GM23338 (cell line): ENCODE measurements at regions not wholly inside any gene's neighbourhood (a gene's known extent, or its start where the extent isn't known, plus 50 kb on each side); places are given as distances from the start of the nearest gene placed in this dataset.

Experiments used
- ATAC-seq: fragments of 200-7000 bp; cut with Tn5 transposase; 3 replicates; pipeline ENCODE4 v1.9.1; 2020
- DNase-seq: peaks from one replicate; pipeline ENCODE4 v3.0.0-alpha.2; 2015; ENCODE audit warnings: low spot score
- H2AFZ ChIP-seq: fragments of 200-600 bp; sonication (generic); 2 replicates; pipeline ENCODE4 v1.8.0; 2016; ENCODE audit warnings: antibody characterized with exemption, mild to moderate bottlenecking, moderate library complexity
- H3F3A ChIP-seq: fragments of 200-600 bp; sonication (generic); replicated peaks from 2 replicates; pipeline ENCODE4 v1.8.0; 2017; ENCODE audit warnings: antibody characterized with exemption, mixed run types, low read depth
- H3K27ac ChIP-seq: fragments of 200-600 bp; sonication (generic); 2 replicates; pipeline ENCODE4 v1.6.1; 2016; ENCODE audit warnings: low read depth
- H3K27me3 ChIP-seq: fragments of 200-600 bp; sonication (generic); 2 replicates; pipeline ENCODE4 v1.8.0; 2016; ENCODE audit warnings: mild to moderate bottlenecking, mixed run types, moderate library complexity; ENCODE audit not compliant: insufficient read depth
- H3K36me3 ChIP-seq: fragments of 200-600 bp; sonication (generic); 2 replicates; pipeline ENCODE4 v1.8.0; 2016; ENCODE audit warnings: mild to moderate bottlenecking; ENCODE audit not compliant: insufficient read depth
- H3K4me1 ChIP-seq: fragments of 200-600 bp; sonication (generic); 2 replicates; pipeline ENCODE4 v1.8.0; 2016; ENCODE audit warnings: mild to moderate bottlenecking, moderate library complexity; ENCODE audit not compliant: insufficient read depth
- H3K4me2 ChIP-seq: fragments of 200-600 bp; sonication (generic); 2 replicates; pipeline ENCODE4 v1.7.1; 2017; ENCODE audit warnings: mixed run types
- H3K4me3 ChIP-seq: fragments of 200-600 bp; sonication (generic); 2 replicates; pipeline ENCODE4 v1.6.1; 2016; ENCODE audit warnings: mixed run types
- H3K79me2 ChIP-seq: fragments of 200-600 bp; sonication (generic); replicated peaks from 2 replicates; pipeline ENCODE4 v1.8.0; 2017; ENCODE audit warnings: mild to moderate bottlenecking; ENCODE audit not compliant: insufficient read depth
- H3K9me2 ChIP-seq: fragments of 200-600 bp; sonication (generic); 2 replicates; pipeline ENCODE4 v1.8.0; 2017; ENCODE audit not compliant: insufficient read depth
- H4K20me1 ChIP-seq: fragments of 200-600 bp; sonication (generic); replicated peaks from 2 replicates; pipeline ENCODE4 v1.8.0; 2017; ENCODE audit warnings: mild to moderate bottlenecking; ENCODE audit not compliant: insufficient read depth
- H3K27ac Mint-ChIP-seq: 2 replicates; pipeline ENCODE4 v1.8.0; 2020; ENCODE audit warnings: inconsistent platforms, mild to moderate bottlenecking, moderate library complexity, mixed read lengths
- H3K27me3 Mint-ChIP-seq: 3 replicates; pipeline ENCODE4 v1.8.0; 2022; ENCODE audit warnings: low read depth, mild to moderate bottlenecking, moderate library complexity, mixed read lengths, inconsistent platforms; ENCODE audit not compliant: insufficient read depth, poor library complexity
- H3K36me3 Mint-ChIP-seq: 3 replicates; pipeline ENCODE4 v1.8.0; 2021; ENCODE audit warnings: low read depth, mild to moderate bottlenecking, inconsistent platforms, moderate library complexity, mixed read lengths
- H3K4me1 Mint-ChIP-seq: 3 replicates; pipeline ENCODE4 v1.8.0; 2020; ENCODE audit warnings: mild to moderate bottlenecking, inconsistent platforms, mixed read lengths
- H3K4me3 Mint-ChIP-seq: 3 replicates; pipeline ENCODE4 v1.8.0; 2021; ENCODE audit warnings: moderate library complexity, mild to moderate bottlenecking, inconsistent platforms, mixed read lengths
- H3K9me3 Mint-ChIP-seq: 3 replicates; pipeline ENCODE4 v1.8.0; 2020; ENCODE audit warnings: moderate library complexity, mild to moderate bottlenecking, inconsistent platforms, mixed read lengths
- EZH2 ChIP-seq: fragments of 200-600 bp; sonication (generic); IDR thresholded peaks from one replicate; pipeline ENCODE4 v1.8.0; 2017; ENCODE audit warnings: antibody characterized with exemption, mild to moderate bottlenecking, low read depth; ENCODE audit not compliant: unreplicated experiment
- JUNB ChIP-seq: IDR thresholded peaks from one replicate; pipeline ENCODE4 v1.6.1; 2016; ENCODE audit warnings: antibody characterized with exemption; ENCODE audit not compliant: unreplicated experiment
- NANOG ChIP-seq: IDR thresholded peaks from 2 replicates; pipeline ENCODE4 v1.6.1; 2016; ENCODE audit warnings: antibody characterized with exemption, borderline replicate concordance
- STAT1 ChIP-seq: IDR thresholded peaks from one replicate; pipeline ENCODE4 v1.6.1; 2016; ENCODE audit warnings: antibody characterized with exemption; ENCODE audit not compliant: unreplicated experiment
- ZNF114 ChIP-seq: fragments of 250-450 bp; sonication (Bioruptor Pico); IDR thresholded peaks from 2 replicates; pipeline ENCODE4 v1.5.0; 2020; ENCODE audit warnings: mild to moderate bottlenecking, moderate library complexity
- ZNF331 ChIP-seq: fragments of 250-450 bp; sonication (Bioruptor Pico); IDR thresholded peaks from 2 replicates; pipeline ENCODE4 v1.5.0; 2020; ENCODE audit warnings: low read depth, mild to moderate bottlenecking, moderate library complexity
- TF ChIP-seq, protein P1 (sequence below): IDR thresholded peaks from one replicate; pipeline ENCODE4 v1.6.1; 2018; ENCODE audit warnings: antibody characterized with exemption; ENCODE audit not compliant: unreplicated experiment
- TF ChIP-seq, protein P2 (sequence below), 2 experiments: fragments of 200-600 bp in 1 of 2; sonication (generic) in 1 of 2; conservative IDR thresholded peaks; 2 replicates each; pipeline versions ENCODE4 v1.5.1 to v1.6.1; 2016 to 2017; ENCODE audit warnings: antibody characterized with exemption in 2 of 2, low read depth in 2 of 2, mild to moderate bottlenecking in 2 of 2, moderate library complexity in 1 of 2
- TF ChIP-seq, protein P3 (sequence below): IDR thresholded peaks from 2 replicates; pipeline ENCODE4 v1.6.1; 2016; ENCODE audit warnings: antibody characterized with exemption

DNA sequence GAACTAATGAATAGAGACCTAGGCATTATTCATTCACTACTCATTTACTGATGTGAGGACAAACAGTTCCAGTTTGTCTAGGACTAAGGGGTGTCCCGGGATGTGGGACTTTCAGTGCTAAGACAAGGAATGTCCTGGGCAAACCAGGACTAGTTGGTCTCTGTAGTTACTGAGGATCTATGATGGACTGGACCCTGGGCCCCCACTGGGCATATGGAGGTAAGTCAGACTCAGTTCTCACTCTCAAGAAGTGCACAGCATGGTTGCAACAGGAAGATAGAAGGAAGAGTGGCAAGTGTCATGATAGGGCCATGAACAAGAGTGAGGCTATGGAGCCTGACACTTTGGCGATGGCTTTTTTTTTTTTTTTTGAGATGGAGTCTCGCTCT is 128.2 kb downstream of the MYCN start:
- H3K9me2 ChIP-seq, result no peaks in the 10 kb centered on the region

More for the DNA sequence above, 128.2 kb downstream of the MYCN start:
- Histone ChIP-seq H2AFZ (no peak overlapping the region), H3K4me3 (no peak overlapping the region), H3K36me3 (peaks cover 13% of the 10 kb centered on the region; the same call in 1 of the 2 replicates), H3K4me1 (0 out of 2 replicates have a peak, but pooled peaks cover 3% of the 10 kb centered on the region), H3K79me2 (no peaks in the 10 kb centered on the region), H3K27me3 (no peaks in the 10 kb centered on the region), H3F3A (no peaks in the 10 kb centered on the region), H3K27ac (no peak overlapping the region), H3K4me2 (no peak overlapping the region), H4K20me1 (no peaks in the 10 kb centered on the region)
- H3K4me1 Mint-ChIP-seq, result peaks cover 10% of the 10 kb centered on the region
- peaks cover 20% of the 10 kb centered on the region for H3K9me3 Mint-ChIP-seq
- TF ChIP-seq, protein P1, sequence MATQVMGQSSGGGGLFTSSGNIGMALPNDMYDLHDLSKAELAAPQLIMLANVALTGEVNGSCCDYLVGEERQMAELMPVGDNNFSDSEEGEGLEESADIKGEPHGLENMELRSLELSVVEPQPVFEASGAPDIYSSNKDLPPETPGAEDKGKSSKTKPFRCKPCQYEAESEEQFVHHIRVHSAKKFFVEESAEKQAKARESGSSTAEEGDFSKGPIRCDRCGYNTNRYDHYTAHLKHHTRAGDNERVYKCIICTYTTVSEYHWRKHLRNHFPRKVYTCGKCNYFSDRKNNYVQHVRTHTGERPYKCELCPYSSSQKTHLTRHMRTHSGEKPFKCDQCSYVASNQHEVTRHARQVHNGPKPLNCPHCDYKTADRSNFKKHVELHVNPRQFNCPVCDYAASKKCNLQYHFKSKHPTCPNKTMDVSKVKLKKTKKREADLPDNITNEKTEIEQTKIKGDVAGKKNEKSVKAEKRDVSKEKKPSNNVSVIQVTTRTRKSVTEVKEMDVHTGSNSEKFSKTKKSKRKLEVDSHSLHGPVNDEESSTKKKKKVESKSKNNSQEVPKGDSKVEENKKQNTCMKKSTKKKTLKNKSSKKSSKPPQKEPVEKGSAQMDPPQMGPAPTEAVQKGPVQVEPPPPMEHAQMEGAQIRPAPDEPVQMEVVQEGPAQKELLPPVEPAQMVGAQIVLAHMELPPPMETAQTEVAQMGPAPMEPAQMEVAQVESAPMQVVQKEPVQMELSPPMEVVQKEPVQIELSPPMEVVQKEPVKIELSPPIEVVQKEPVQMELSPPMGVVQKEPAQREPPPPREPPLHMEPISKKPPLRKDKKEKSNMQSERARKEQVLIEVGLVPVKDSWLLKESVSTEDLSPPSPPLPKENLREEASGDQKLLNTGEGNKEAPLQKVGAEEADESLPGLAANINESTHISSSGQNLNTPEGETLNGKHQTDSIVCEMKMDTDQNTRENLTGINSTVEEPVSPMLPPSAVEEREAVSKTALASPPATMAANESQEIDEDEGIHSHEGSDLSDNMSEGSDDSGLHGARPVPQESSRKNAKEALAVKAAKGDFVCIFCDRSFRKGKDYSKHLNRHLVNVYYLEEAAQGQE, result no peak
- TF ChIP-seq, protein P2, sequence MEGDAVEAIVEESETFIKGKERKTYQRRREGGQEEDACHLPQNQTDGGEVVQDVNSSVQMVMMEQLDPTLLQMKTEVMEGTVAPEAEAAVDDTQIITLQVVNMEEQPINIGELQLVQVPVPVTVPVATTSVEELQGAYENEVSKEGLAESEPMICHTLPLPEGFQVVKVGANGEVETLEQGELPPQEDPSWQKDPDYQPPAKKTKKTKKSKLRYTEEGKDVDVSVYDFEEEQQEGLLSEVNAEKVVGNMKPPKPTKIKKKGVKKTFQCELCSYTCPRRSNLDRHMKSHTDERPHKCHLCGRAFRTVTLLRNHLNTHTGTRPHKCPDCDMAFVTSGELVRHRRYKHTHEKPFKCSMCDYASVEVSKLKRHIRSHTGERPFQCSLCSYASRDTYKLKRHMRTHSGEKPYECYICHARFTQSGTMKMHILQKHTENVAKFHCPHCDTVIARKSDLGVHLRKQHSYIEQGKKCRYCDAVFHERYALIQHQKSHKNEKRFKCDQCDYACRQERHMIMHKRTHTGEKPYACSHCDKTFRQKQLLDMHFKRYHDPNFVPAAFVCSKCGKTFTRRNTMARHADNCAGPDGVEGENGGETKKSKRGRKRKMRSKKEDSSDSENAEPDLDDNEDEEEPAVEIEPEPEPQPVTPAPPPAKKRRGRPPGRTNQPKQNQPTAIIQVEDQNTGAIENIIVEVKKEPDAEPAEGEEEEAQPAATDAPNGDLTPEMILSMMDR (conservative IDR thresholded peaks at IDR 0.05; ENCODE audit: low read depth in 2 of 2), result no peak
- no peak for TF ChIP-seq STAT1
- no peak for TF ChIP-seq EZH2
- TF ChIP-seq NANOG, result no peak
- TF ChIP-seq, protein P3, sequence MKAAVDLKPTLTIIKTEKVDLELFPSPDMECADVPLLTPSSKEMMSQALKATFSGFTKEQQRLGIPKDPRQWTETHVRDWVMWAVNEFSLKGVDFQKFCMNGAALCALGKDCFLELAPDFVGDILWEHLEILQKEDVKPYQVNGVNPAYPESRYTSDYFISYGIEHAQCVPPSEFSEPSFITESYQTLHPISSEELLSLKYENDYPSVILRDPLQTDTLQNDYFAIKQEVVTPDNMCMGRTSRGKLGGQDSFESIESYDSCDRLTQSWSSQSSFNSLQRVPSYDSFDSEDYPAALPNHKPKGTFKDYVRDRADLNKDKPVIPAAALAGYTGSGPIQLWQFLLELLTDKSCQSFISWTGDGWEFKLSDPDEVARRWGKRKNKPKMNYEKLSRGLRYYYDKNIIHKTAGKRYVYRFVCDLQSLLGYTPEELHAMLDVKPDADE, result no peak
- TF ChIP-seq JUNB, result no peak
- TF ChIP-seq ZNF331 (CRISPR knock-in tag), result no peak
- no peak for TF ChIP-seq ZNF114 (CRISPR knock-in tag)
- peaks cover 11% of the 10 kb centered on the region for H3K27me3 Mint-ChIP-seq
- H3K4me3 Mint-ChIP-seq, result no peak overlapping the region
- DNase-seq, result no peak
- H3K36me3 Mint-ChIP-seq, result peaks cover 16% of the 10 kb centered on the region
- no peak overlapping the region for H3K27ac Mint-ChIP-seq
- ATAC-seq, result no peak
